DMS53 treated with DMSO at 0.1 percent for 48 hours (cell line): ENCODE measurements at regions not wholly inside any gene's neighbourhood (a gene's known extent, or its start where the extent isn't known, plus 50 kb on each side); places are given as distances from the start of the nearest gene placed in this dataset.
"Not testable (repeated sequence)": the region's sequence is repeated elsewhere in the genome, so short reads cannot be mapped to it uniquely, and the experiment has no call there.

Experiments used
- DNase-seq: peaks from one replicate; lab custom pipeline; 2025; ENCODE audit not compliant: unreplicated experiment; lab: John Stamatoyannopoulos, UW

DNA sequence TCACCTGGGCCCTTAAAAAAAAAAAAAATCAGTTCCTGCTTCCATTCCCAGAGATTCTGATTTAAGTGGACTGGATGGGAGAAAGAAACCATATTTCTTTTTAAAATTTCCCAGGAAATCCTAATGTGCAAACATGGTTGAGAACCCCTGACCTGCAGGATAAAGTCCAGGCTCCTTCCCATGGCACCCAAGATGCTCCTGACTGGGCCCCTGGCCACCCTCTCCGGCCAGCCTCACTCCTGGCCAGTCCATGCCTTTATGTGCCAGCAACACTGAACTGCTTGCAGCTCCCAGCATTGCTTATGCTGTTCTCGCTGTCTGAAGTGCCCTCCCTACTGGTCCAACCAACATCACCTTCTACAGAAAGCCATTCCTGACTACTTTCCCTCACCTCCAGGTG lies 93.9 kb downstream of the TEX35 start:
- DNase-seq, result no peak

DNA sequence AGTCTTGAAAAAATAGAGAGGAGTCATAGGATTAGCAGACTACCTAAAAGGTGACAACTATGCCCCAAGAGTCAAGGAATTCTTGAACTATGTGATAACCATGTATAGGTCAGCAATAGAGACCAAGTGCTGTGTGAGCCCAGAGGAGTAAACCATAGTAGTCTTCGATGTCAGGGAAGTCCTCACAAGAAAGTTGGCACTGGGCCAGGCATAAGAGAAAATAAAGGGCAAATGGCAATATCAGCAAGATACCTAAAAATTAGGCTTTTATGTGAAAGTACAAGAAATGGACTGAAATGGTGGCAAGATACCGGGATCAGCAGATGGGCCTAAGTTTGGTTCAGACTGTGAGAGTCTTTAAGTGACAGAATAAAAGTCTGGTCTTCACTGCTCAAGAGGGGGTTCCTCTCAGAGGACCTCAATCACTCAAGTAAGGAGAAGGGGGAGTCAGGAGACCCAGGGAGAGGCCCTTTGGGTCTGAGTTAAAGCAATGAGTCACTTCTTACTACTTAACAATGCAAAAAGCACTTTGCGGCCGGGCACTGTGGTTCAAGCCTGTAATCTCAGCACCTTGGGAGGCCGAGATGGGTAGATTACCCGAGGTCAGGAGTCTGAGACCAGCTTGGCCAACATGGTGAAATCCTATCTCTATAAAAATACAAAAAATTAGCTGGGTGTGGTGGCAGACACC lies 95.0 kb downstream of the TEX35 start:
- DNase-seq, result no peak

DNA sequence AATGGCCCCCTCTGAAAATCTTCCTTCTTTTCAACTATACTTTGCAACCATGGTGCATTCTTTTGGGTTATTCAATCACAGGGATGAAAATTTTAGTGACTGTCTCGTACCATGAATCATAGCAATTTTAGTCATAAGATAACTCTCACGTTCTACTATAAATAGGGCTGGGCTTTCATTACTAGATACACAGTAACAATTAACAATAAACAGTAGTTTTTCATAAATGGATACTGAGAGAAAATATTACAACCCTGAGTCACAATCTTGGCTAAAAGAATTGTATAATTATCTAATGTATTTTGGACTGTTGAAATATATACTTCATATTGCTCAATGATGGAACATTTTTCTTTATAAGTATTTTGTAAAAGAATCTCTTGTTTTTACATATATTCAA lies 96.1 kb downstream of the TEX35 start:
- DNase-seq, result no peak

DNA sequence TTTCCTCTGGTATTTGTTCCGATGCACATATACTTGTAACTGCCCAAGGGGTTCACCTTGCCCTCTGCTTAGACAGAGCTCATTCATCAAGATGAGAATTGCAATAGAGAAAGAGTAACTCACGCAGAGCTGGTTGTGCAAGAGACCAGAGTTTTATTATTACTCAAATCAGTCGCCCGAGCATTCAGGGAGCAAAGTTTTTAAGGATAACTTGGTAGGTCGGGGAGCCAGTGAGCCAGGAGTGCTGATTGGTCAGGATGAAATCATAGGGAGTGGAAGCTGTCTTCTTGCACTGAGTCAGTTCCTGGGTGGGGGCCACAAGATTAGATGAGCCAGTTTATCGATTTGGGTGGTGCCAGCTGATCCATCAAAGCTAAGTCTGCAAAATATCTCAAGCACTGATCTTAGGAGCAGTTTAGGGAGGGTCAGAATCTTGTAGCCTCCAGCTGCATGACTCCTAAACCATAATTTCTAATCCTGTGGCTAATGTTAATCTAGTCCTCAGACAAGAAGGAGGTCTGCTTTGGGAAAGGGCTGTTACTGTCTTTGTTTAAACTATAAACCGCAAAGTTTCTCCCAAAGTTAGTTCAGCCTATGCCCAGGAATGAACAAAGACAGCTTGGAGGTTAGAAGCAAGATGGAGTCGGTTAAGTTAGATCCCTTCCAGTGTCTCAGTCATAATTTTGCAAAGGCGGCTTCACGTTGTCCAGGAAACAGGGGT lies 97.9 kb downstream of the TEX35 start:
- not testable (repeated sequence) for DNase-seq

DNA sequence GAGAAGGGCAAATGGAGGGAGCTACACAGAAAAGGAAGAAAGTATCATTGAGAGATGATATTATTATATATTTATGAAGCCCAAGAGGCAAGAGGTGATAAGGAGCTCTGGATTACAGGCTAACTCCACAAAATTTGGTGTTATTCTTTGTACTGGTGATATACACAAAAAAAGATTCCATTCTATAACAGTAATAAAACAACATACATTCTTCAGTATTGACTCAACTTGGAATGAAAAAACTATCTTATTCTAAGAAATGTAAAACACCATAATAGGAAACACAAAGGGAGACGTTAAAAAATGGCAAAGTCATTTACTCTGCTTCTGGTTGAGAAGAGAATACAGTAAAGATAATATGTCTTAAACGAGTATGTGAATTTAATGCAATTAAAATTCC lies 99.4 kb downstream of the TEX35 start:
- no peak for DNase-seq

DNA sequence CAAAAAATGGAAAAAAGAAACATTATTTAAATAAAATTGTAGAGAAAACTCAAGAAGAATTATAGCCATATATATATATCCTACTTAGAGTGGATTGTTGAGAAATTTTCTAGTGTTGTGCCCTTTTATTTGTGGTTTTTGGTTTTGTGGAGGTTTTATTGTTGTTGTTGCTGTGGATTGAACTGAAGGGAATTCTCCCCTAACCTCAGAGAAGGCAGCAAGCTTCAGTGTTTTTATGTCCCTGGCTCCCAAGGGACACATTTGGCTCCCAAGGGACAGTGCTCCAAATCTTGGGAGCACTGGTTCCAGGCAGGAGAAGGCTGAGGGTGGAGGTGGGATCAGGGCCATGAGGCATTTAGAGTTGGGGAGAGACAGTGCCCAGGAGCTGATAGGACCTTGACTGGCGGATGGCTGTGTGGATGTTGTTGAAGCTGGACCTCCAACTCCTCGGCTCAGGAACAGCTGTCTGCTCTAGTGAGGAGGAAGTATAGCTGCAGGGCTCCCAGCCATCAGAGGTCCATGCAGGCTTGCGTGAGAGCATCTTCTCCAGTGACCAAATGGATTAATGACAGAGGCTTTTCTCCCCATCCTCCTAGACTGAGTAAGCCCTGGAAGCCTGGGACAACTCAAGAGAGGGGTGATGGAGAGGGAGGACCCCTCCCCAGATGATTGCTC lies 100.5 kb downstream of the TEX35 start:
- DNase-seq, result no peak

DNA sequence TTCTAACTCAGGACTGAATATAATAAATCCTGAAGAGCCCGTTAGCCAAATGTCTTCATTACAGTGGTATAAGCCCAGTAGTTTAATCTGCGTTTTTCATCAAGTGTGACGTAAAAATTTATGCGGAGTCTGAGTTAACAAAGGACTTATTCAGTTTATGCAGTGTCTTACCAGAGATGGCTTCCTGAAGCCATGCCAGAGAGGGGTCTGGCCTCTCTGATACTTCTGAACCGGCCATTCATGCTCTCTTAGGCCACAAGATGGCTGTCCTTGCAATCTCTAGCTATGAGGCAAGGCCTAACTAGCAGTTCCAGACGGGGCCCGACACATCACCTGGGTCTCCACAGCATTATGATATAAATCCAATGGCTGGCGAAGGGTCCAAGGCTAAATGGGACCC lies 101.4 kb downstream of the TEX35 start:
- DNase-seq, result no peak

DNA sequence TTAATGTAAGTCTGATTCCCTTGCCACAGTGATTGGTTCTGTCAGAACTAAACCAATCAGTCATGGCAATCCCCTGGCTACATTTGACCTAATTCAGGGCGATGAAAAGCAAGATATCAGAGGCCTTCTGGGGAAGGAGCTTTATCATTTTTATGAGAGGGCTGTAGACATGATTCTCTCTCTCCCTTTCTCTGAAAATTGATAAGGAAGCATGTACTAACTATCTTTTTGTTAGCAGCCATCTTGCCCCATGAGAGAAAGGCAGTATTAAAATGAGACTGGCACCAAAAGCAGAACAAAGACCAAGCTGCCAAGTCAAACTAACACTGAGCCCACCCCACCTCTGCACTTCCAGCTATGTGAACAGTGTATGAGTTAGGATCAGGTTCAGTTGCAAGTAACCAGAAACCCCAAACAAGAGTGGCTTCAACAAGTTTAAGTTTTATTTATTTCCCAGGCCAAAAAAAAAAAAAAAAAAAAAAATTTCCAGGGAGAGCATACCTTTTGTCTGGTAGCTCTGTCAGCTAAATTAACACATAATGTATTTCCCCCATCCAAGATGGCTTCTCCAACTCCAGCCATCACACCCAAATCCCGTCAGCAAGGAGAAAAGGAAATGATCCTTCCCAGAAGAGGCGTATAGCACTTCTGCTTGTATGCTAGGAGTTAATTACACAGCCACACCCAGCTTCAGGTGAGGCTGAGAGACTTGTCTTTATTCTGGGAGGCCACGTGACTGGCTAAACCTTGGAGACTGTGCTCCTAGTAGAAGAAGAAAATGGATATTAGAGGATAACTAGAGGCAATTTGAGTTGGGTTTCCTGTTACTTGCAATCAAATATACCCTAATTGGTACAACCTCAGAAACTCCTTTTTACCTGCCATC lies 105.8 kb upstream of the RALGPS2 start:
- no peak for DNase-seq

DNA sequence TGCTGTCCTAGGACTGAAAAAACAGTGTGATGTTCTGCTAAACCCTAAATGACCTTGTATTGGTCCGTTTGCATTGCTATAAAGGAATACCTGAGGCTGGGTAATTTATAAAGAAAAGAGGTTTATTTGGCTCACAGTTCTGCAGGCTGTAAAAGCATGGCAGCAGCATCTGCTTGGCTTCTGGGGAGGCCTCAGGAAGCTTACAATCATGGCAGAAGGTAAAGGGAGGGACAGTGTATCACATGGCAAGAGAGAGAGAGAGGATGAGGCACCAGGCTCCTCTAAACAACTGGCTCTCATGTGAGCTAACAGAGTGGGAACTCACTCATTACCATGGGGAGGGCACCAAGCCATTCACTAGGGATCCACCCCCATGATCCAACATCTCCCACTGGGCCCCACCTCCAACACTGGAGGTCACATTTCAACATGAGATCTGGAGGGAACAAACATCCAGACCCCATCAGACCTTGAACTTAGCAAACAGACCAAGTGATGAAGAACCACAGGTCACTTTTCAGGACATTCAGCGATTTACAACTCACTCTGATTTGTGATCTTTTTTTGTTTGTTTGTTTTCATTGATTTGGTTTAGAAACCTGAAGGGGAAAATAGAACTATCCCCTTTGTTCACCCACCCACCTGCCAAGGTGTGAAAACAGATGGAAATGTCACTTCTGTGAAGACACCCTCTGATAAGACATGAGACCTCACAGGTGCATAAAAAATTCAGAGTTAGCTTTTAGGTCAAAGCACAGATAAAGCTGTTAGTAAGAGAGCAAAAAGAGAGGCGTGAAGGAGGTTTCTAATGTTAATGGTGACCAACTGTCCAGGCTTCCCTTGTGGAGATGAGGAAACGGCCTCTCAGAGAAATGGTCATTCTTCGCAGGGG lies 104.2 kb upstream of the RALGPS2 start:
- no peak for DNase-seq

DNA sequence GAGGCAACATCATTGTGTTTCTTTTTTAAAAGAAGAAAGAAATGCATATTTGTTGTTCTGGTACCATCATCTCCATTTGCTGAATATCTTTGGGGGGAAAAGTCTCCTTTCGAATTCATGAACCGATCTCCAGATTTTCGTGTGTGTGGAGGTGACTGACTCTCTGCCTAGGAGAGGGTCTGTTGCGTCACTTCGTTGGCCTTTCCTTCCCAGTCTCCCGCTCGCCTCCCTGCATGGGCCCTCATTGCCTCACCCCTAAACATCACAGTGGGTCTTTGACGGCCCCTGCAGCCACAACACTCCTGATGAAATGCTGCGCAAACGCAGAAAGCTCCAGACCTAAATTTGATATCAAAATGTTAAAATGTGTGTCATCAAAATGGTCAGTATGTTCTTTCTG lies 103.2 kb upstream of the RALGPS2 start:
- DNase-seq, result no peak

DNA sequence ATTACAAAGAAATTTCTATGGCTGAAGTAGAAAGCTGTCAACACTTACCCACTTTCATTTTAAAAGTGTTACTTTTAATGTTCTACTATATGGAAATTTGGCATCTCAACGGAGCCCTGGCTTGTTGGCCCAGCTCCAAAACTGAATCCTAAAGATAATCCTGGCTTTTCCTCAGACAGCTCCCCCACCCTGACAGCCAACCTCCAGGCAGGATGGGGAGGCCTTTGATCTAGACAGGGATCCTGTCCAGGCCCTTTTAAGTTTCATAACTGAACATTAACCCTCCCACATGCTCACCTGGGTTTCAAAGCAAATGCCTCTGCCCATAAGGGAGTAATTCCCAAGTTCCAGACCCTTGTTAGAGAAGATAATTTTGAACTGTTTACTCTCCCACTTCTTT lies 99.3 kb upstream of the RALGPS2 start:
- DNase-seq, result no peak

DNA sequence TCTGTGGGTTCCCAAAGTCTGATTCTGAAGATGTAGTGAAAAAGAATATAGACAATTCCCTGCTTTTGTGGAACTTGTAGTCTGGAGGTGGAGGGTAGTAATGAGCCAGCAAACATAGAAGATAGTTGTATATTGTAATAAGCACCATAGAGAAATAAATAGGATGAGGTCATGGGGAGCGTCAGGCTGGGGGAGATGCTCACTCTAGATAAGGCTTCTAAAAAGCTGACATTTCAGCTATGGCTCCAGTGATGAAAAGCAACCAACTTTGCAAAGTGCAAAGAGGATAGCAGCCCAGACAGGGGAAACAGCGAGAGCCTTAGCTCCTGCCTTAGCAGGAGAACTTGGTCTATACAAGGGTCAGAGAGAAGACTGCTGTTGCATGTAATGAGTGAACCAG lies 98.0 kb upstream of the RALGPS2 start:
- no peak for DNase-seq

DNA sequence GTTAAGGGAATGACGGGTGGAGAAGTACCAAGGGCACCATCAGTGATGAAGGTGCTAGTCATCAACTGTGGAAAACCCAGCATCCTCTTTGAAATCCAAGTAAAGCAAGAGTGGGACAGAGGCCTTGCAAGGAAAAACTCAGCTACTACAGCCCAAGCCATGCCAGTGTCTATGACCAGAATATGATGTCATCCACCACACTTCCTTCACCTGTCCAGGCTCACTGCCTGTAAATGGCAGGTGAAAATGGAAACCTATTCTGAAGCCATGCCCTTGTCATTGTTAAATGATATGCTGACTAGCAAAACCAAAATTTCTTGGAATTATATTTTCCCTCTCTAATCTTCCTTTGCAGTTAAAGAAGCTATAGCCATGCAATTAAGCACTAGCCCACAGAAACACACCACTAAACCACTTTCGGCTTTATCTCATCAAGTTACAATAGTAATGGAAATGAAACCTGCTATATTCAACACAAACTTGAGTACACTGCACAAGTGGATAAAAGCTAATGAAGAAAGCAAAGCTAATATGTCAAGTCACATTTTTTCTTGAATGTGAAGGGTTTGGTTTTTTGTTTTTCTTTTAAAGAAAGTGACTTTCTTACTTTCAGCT lies 96.3 kb upstream of the RALGPS2 start:
- DNase-seq, result peak; percentile 7

DNA sequence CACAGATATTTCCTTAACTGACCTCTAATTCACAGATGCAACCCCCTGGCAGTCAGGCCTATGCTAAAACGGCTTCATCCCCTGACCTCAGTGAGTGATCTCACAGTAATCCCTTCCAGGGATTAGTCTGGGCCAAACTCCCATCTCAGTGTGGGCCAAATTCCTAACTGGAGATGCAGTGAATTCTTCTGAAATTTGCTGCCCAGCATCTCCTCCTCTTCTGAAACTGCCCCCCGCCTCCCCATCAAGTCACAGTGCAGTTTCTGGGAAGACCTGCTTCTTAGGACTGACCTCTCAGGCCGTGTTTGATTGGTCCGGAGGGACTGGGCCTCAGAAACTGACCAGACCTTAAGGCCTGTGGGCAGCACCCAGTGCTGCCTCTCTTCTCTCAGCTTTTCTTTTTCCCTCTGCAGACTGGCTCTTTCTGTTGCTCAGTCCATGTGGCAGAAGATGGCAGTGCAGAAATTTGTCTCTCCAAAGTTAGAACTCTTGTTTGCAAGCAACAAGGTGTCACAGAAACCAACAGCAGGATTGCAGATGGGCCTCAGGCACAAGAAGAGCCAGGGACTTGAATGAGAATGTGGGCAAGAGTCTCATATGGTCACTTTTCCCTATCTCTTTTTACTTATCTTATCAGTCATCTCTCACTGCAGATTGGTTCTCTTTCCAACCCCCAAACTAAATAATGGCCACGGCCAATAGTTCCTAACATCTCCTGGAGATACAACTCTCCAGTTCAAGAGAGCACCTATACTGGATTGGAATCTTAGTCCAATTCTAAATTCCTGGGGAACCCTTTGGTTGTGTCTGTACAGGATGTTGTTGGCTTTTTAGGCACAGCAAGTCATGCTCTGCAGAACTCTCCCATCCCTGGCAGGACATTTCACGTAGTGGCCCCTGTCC lies 95.5 kb upstream of the RALGPS2 start:
- DNase-seq, result no peak

DNA sequence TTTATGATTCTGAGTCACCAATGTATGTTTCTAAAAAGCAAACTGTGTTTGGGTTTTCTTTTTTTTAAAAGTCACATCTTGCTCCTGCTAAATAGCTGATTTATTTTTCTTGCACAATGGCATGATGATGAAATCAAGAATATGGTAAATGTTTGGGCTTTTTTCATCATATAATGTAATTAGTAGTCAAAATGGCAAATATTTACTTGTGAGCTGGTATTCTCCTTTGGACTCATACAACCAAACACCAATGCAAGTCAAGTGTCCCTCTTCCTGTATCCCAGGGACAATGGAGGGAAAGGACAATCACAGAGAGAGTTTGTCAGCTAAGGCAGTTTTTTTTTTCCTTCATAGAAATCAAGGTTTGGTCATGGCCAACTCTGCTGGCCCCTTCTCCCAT lies 94.6 kb upstream of the RALGPS2 start:
- DNase-seq, result peak; percentile 17

DNA sequence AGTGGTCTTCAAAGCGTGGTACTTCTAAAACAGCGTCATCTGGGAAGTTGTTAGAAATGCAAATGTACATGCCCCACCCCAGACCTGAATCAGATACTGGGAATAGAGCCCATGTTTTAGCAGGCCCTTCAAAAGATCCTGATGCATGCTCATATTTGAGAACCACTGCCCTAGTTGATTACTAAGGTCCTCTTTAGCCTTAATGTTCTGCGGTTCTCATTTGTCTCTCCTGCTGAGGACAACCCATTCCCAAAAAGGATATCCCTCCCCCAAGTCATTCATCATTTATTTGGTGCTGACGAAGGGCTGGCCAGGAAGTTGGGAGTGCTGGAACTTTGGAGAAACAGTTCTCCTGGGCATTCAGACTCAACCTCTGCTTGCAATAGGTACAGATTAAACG lies 92.4 kb upstream of the RALGPS2 start:
- DNase-seq, result no peak

DNA sequence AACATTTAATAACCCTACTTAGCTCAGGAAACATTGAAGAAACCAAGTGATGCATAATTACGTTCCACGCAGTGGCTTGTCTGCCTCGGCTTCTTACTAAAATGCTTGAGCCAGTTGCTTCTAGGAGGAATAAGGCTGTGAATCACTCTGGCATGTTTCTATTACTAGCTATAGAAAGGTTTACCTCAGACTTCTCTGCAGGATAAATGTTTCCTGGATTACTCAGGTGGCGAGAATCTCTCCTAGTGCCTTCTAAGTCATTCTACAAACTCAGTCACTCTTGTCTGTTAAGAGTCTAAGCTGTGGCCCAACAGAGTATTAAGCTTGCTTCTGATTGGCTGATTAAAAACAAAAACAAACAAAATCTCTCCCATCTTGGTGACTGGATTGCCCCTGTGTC lies 92.0 kb upstream of the RALGPS2 start:
- DNase-seq, result no peak

DNA sequence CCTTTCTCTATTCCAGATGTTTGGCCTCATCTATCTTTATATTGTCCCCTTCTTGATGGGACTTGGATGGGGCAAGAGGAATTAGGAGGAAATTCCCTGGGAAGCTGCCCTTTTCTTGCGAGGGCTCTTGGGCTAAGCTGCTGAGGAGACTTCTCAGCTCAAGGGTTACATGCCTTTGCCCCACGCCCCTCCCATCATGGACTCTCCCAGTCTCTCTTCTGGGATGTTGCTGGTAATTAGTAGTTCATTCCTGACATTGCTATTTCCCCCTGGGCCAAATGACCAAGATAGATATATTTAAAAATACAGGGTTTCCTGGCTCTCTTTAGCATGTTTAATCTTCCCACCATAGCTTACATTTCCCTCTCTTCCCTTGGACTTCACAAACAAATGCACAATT lies 90.6 kb upstream of the RALGPS2 start:
- DNase-seq, result no peak

DNA sequence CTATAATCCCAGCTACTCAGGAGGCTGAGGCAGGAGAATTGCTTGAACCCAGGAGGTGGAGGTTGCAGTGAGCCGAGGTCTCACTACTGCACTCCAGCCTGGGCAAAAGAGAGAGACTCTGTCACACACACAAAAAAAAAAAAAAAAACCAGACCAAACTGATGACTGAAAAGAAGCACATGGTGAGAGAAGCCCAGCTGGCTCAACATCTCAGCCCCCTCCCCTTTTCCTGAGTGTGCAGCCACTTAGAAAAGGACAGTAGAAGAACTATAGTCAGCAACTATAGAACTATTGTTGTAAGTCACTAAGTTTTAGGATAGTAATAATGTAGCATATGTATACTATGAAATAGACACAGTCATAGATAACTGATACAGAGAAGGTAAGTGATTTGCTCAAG lies 87.2 kb upstream of the RALGPS2 start:
- no peak for DNase-seq
